ENCODE measurements at regions not wholly inside any gene's neighbourhood (a gene's known extent, or its start where the extent isn't known, plus 50 kb on each side); places are given as distances from the start of the nearest gene placed in this dataset.

GRCh38 chr4:10998846-10999245 lies 314.3 kb upstream of the CLNK start:
- TF ChIP-seq CTCF (conservative IDR thresholded peaks at IDR 0.05; ENCODE audit: low read depth, low read length) (no peak), POLR2A (IDR thresholded peaks at IDR 0.05; ENCODE audit: low read depth, low read length) (no peak), RAD21 (IDR thresholded peaks at IDR 0.05; ENCODE audit: low read length) (no peak), RFX5 (IDR thresholded peaks at IDR 0.05; ENCODE audit: low read depth, low read length) (no peak), SMC3 (IDR thresholded peaks at IDR 0.05; ENCODE audit: low read depth, low read length) (no peak), MAZ (IDR thresholded peaks at IDR 0.05; ENCODE audit: borderline replicate concordance, low read depth, low read length) (no peak), CEBPB (IDR thresholded peaks at IDR 0.05; ENCODE audit: low read depth, low read length) (no peak), MAFK (IDR thresholded peaks at IDR 0.05; ENCODE audit: low read depth, low read length) (no peak), MXI1 (IDR thresholded peaks at IDR 0.05; ENCODE audit: borderline replicate concordance, low read depth, low read length) (no peak), NFE2L2 (IDR thresholded peaks at IDR 0.05; ENCODE audit: low read depth, low read length) (no peak), FOS (IDR thresholded peaks at IDR 0.05; ENCODE audit: low read depth, low read length) (no peak), ELK1 (IDR thresholded peaks at IDR 0.05; ENCODE audit: borderline replicate concordance, low read depth, low read length) (no peak), USF2 (IDR thresholded peaks at IDR 0.05; ENCODE audit: low read depth, low read length) (no peak)

Measured in IMR-90 (cell line).